ENCODE measurements at regions not wholly inside any gene's neighbourhood (a gene's known extent, or its start where the extent isn't known, plus 50 kb on each side); places are given as distances from the start of the nearest gene placed in this dataset.

DNA sequence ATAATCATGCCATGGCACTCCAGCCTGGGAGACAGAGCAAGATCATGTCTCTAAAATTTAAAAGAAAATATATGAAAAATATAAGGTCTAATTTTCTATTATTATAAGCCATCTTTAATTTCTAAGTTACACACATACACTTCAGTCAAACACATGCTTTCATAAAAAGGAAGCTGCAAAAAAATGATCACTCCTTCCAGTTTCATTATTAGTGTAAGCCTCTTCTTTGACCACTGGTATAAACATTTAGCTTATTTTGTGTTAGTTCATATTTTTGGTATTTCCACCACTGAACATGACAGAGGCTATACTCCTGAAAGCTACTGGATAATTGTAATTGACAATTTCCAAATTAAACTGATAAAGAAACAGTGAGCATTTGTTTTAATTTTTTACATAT lies 163.3 kb upstream of the USP38 start:
- H3K4me1 ChIP-seq (replicated peaks in 1 of 2), result peaks cover 0 to 6% of the 10 kb centered on the region in 2 donors
- no peak overlapping the region for H3K4me3 ChIP-seq
- H3K9me3 ChIP-seq (replicated peaks in 1 of 3), result no peaks in the 10 kb centered on the region
- H3K36me3 ChIP-seq (replicated peaks in 1 of 2), result no peaks in the 10 kb centered on the region
- TF ChIP-seq POLR2A (IDR thresholded peaks at IDR 0.05), result no peak
- TF ChIP-seq, protein P1, sequence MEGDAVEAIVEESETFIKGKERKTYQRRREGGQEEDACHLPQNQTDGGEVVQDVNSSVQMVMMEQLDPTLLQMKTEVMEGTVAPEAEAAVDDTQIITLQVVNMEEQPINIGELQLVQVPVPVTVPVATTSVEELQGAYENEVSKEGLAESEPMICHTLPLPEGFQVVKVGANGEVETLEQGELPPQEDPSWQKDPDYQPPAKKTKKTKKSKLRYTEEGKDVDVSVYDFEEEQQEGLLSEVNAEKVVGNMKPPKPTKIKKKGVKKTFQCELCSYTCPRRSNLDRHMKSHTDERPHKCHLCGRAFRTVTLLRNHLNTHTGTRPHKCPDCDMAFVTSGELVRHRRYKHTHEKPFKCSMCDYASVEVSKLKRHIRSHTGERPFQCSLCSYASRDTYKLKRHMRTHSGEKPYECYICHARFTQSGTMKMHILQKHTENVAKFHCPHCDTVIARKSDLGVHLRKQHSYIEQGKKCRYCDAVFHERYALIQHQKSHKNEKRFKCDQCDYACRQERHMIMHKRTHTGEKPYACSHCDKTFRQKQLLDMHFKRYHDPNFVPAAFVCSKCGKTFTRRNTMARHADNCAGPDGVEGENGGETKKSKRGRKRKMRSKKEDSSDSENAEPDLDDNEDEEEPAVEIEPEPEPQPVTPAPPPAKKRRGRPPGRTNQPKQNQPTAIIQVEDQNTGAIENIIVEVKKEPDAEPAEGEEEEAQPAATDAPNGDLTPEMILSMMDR (IDR thresholded peaks at IDR 0.05), result no peak
- intact Hi-C loops (cut with DNase I), result no loop called here
- DNase-seq, result no peak
- no peak overlapping the region for H3K27ac ChIP-seq
- no peaks in the 10 kb centered on the region for H3K27me3 ChIP-seq

DNA sequence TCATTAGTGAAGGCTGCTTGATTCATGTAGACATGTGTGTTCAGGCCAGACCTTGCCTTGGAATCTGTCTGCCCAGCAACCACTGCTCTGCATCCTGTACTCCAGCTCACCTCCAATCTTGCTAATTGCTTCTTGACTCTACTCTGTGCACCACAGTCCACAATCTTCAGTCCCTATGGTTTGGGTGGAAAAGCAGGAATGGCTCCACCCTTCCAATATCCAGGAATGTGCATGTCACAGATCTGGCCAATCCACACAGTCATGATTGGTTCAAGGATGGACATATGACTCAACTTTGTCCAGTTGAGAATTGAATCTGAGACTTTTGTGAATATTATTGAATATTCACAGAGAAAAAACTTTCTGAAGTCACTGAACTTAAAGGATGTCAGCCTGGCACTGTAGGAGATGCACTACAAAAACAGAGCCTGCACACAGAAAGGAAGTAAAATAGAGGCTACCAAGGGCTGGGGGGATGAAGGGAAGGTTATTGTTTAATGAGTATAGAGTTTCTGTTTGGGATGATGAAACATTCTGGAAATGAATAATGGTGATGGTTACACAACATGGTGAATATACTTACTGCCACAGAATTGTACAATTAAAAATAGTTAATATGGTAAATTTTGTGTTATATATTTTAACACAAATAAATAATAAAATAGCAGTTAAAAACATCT lies 161.3 kb upstream of the USP38 start:
- H3K36me3 ChIP-seq (replicated peaks in 1 of 2), result no peaks in the 10 kb centered on the region
- H3K27me3 ChIP-seq, result no peaks in the 10 kb centered on the region
- H3K27ac ChIP-seq, result no peak overlapping the region
- no peak overlapping the region for H3K4me3 ChIP-seq
- H3K9me3 ChIP-seq (replicated peaks in 1 of 3), result no peaks in the 10 kb centered on the region
- DNase-seq, result no peak
- intact Hi-C loops (cut with DNase I), result no loop called here
- TF ChIP-seq, protein P1 (IDR thresholded peaks at IDR 0.05), result no peak
- no peak for TF ChIP-seq POLR2A (IDR thresholded peaks at IDR 0.05)
- peaks cover 0 to 6% of the 10 kb centered on the region in 2 donors for H3K4me1 ChIP-seq (replicated peaks in 1 of 2)

DNA sequence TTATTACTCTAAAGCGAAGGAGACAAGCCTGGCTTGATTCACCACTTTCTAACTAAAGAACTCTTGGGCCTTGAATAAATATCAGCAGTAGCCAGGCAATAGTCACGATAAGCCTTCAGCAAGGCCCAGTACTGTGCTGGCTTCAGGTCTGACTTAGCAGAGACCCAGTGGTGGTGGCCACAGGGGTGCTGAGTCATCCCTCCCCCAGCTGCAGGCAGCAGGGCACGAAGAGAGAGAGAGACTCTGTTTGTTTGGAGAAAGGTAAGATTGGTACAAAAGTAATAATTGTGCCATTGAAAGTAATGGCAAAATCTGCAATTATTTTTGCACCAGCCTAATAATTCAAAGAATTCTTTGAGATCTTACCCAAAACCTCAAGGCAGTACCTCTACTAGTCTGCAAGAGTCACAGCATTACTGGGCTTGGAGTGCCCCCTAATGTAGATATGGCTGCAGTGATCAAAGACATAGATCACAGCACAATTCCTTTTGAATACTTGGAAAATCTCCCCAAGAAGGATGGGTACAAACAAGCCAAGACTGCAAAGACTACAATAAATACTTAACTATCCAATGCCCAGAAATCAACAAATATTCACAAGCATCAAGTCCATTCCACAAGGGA lies 159.5 kb upstream of the USP38 start:
- Histone ChIP-seq H3K27ac (no peak overlapping the region), H3K9me3 (replicated peaks in 1 of 3) (peaks cover 0 to 2% (median 0%) of the 10 kb centered on the region in 3 donors), H3K4me1 (replicated peaks in 1 of 2) (peaks cover 0 to 6% of the 10 kb centered on the region in 2 donors), H3K27me3 (no peaks in the 10 kb centered on the region), H3K4me3 (no peak overlapping the region), H3K36me3 (replicated peaks in 1 of 2) (no peaks in the 10 kb centered on the region)
- peak in 1 of 7 donors; percentile 7 for DNase-seq
- intact Hi-C loops (cut with DNase I), result no loop called here
- 59 to 80% (median 60%) methylated on average over 3 of the region's 3 CpGs for WGBS, 4 donors
- no peak for TF ChIP-seq POLR2A (IDR thresholded peaks at IDR 0.05)
- TF ChIP-seq, protein P1 (IDR thresholded peaks at IDR 0.05), result peak in 5 of 6 experiments; percentile 7 to 49 (median 31)

DNA sequence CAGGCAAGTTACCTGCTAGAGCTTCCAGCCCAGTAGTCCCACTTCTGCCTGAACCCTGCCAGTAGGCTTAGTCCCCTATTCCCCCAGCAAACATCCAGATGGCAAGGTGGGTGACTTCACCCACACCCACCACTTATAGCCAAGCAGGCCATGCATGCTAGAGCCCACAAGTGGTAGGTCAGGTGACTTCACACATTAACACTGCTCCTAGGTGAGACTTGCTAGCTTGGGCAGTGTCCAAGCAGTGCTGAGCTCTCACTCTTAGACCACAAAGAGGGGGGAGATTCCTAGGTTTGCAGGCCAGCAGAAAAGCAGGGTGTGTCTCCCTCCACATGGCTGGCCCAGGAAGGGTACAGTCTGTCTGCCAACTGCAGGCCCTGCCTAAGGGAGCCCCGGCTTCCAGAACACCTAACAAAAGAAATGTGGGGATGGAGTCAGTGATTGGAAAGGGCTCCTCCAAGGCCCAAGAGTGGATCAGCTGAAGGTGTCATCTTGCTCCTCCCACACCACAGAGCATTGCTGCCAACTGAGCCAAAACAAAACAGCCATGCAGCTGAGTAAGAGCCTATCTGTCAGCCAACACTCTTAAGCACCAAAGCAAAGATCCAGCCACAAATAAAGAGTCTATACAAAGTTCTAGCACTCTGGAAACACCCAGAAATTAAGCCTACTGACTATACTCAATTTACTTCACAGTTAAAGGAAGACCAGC lies 158.1 kb upstream of the USP38 start:
- intact Hi-C loops (cut with DNase I), result no loop called here
- no peak for DNase-seq
- no peaks in the 10 kb centered on the region for H3K36me3 ChIP-seq (replicated peaks in 1 of 2)
- H3K4me3 ChIP-seq, result no peak overlapping the region
- peaks cover 0 to 10% (median 0%) of the 10 kb centered on the region in 3 donors for H3K9me3 ChIP-seq (replicated peaks in 1 of 3)
- no peak overlapping the region for H3K27ac ChIP-seq
- WGBS, 4 donors, result 78 to 89% (median 83%) methylated on average over 1 of the region's 1 CpG
- H3K4me1 ChIP-seq (replicated peaks in 1 of 2), result no peaks in the 10 kb centered on the region
- no peaks in the 10 kb centered on the region for H3K27me3 ChIP-seq
- TF ChIP-seq, protein P1 (IDR thresholded peaks at IDR 0.05), result no peak
- TF ChIP-seq POLR2A (IDR thresholded peaks at IDR 0.05), result no peak
